OCI-LY7 (cell line): ENCODE measurements at regions not wholly inside any gene's neighbourhood (a gene's known extent, or its start where the extent isn't known, plus 50 kb on each side); places are given as distances from the start of the nearest gene placed in this dataset.

ENCODE experiments used
- CTCF ChIP-seq: fragments of 200-600 bp; sonication (generic); conservative IDR thresholded peaks from 2 replicates; pipeline ENCODE4 v1.5.1; 2014; ENCODE audit warnings: mild to moderate bottlenecking, antibody characterized with exemption, low read length, moderate library complexity, mixed read lengths
- EZH2phosphoT487 ChIP-seq: fragments of 200-600 bp; sonication (generic); IDR thresholded peaks from 2 replicates; pipeline ENCODE4 v1.6.1; 2018; ENCODE audit warnings: low read depth, borderline replicate concordance, mild to moderate bottlenecking, mixed run types, antibody characterized with exemption, low read length, moderate library complexity, mixed read lengths

- TF ChIP-seq CTCF (no peak), EZH2phosphoT487 (no peak)
Measured at GRCh38 chr14:48618057-48618456, 942.7 kb upstream of the MDGA2 start.
